Heart left ventricle (tissue), 16 donors: ENCODE measurements at regions not wholly inside any gene's neighbourhood (a gene's known extent, or its start where the extent isn't known, plus 50 kb on each side); places are given as distances from the start of the nearest gene placed in this dataset.

Experiments used
- ATAC-seq, 4 donors: fragments of 200-7000 bp; cut with Tn5 transposase; one replicate each; pipeline ENCODE4 v1.9.1; 2020 to 2022; ENCODE audit warnings: moderate library complexity in 4 of 4, mild to moderate bottlenecking in 3 of 4, moderate number of reproducible peaks in 1 of 4
- DNase-seq, 5 donors: peaks; one replicate each; pipeline ENCODE4 v3.0.0-alpha.2; 2020
- H3K27ac ChIP-seq, 12 donors: fragments of 200-600 bp; sonication (generic) in 4 of 12; one replicate each; pipeline versions ENCODE4 v1.5.0 to v1.8.0; 2016 to 2022; ENCODE audit warnings: mild to moderate bottlenecking in 2 of 12
- H3K27me3 ChIP-seq, 9 donors: fragments of 200-600 bp; sonication (generic) in 2 of 9; one replicate each; pipeline versions ENCODE4 v1.5.1 to v1.8.0; 2016 to 2022; ENCODE audit warnings: mild to moderate bottlenecking in 3 of 9
- H3K36me3 ChIP-seq, 9 donors: fragments of 200-600 bp; sonication (generic) in 2 of 9; one replicate each; pipeline versions ENCODE4 v1.5.0 to v1.8.0; 2018 to 2022; ENCODE audit warnings: mild to moderate bottlenecking in 2 of 9
- H3K4me1 ChIP-seq, 12 donors: fragments of 200-600 bp; sonication (generic) in 4 of 12; one replicate each; pipeline versions ENCODE4 v1.5.0 to v1.8.0; 2016 to 2022; ENCODE audit warnings: mild to moderate bottlenecking in 3 of 12
- H3K4me3 ChIP-seq, 12 donors: fragments of 200-600 bp; sonication (generic) in 4 of 12; one replicate each; pipeline versions ENCODE4 v1.5.0 to v1.8.0; 2017 to 2022; ENCODE audit warnings: mild to moderate bottlenecking in 9 of 12, moderate library complexity in 4 of 12
- H3K9me3 ChIP-seq, 12 donors: fragments of 200-600 bp; sonication (generic) in 4 of 12; one replicate each; pipeline versions ENCODE4 v1.5.0 to v1.8.0; 2016 to 2022; ENCODE audit warnings: mild to moderate bottlenecking in 1 of 12
- CTCF ChIP-seq, 12 donors: fragments of 200-600 bp; sonication (generic) in 4 of 12; IDR thresholded peaks; one replicate each; pipeline versions ENCODE4 v1.5.0 to v1.8.0; 2018 to 2022; ENCODE audit warnings: antibody characterized with exemption in 12 of 12, mild to moderate bottlenecking in 5 of 12
- POLR2A ChIP-seq, 2 donors: fragments of 450-650 bp; IDR thresholded peaks; one replicate each; pipeline ENCODE4 v1.6.1; 2017; ENCODE audit warnings: antibody characterized with exemption in 2 of 2, mild to moderate bottlenecking in 2 of 2, moderate library complexity in 2 of 2
- WGBS, 4 donors: extraction: QIAGEN DNeasy Blood & Tissue Kit in 2 of 4; methylation state at CpG; one replicate each; pipeline versions ENCODE4 v1.1.5 to v1.1.7; 2013 to 2018; 5-methylcytosine and 5-hydroxymethylcytosine counted together
- intact Hi-C, 10 donors: fragments of 100-400 bp; cut with DNase I; formaldehyde crosslinking; loops; one replicate each; pipeline versions ENCODE4 v1.11.1 to v1.14.2; 2022
- donor health status: ischemic (EF 13 %, LVEDD 7.1; RV severe dilation, severe dysfunction).
- donor health status: healthy with polysubstance abuse.
- donor health status: DM: no; HTN: yes; CAD: no.
- donor health status: DM: no; HTN: no; CAD: no.
- donor health status: ischemic (EF 25% LVEDD 6.9; RV normal size, moderate dysfunction).
- donor health status: ischemic (EF 25% LVEDD 5.7; RV mildly dilated, moderate dysfunction).
- donor health status: healthy.
- donor health status: DM: yes; HTN: yes; CAD: no.
- donor health status: ischemic (EF 35%, LVEDD 5.7; RV mildly dilated, moderate dysfunction).
- donor health status: nonischemic (EF 11% LVEDD 7.7; RV severe dilation, severe dysfunction).
- donor health status: DM: yes; HTN: yes; CAD: no.
- donor health status: PGD.
- donor health status: ischemic (EF 29% LVEDD 5.4; RV normal size, mild dysfunction).
- donor health status: nonischemic (EF 23%, LVEDD 6.1; RV moderate dilation, normal function).

GRCh38 chr10:33664070-33664469 lies 329.6 kb upstream of the NRP1 start:
- intact Hi-C loops, result loop anchor here in 2 of 10 donors (5.0 to 10.0 kb wide), 2 partner anchors 53 to 329 kb away; partner anchors contain the start of gene NRP1 (in 1 of the 2)
- TF ChIP-seq CTCF (IDR thresholded peaks at IDR 0.05) (no peak), POLR2A (IDR thresholded peaks at IDR 0.05) (no peak)
- no peak overlapping the region for H3K4me3 ChIP-seq
- peak overlapping the region in 1 of 12 donors; percentile 30 for H3K27ac ChIP-seq
- H3K4me1 ChIP-seq, result peaks cover 0 to 42% (median 17%) of the 10 kb centered on the region in 12 donors
- no peaks in the 10 kb centered on the region for H3K27me3 ChIP-seq
- H3K9me3 ChIP-seq, result peaks cover 0 to 15% (median 3%) of the 10 kb centered on the region in 12 donors
- 56 to 75% (median 67%) methylated on average over 3 of the region's 3 CpGs for WGBS, 4 donors
- ATAC-seq (peak in 3 of 4 donors; percentile 43 to 65 (median 48)), DNase-seq (no peak)
- no peaks in the 10 kb centered on the region for H3K36me3 ChIP-seq

DNA sequence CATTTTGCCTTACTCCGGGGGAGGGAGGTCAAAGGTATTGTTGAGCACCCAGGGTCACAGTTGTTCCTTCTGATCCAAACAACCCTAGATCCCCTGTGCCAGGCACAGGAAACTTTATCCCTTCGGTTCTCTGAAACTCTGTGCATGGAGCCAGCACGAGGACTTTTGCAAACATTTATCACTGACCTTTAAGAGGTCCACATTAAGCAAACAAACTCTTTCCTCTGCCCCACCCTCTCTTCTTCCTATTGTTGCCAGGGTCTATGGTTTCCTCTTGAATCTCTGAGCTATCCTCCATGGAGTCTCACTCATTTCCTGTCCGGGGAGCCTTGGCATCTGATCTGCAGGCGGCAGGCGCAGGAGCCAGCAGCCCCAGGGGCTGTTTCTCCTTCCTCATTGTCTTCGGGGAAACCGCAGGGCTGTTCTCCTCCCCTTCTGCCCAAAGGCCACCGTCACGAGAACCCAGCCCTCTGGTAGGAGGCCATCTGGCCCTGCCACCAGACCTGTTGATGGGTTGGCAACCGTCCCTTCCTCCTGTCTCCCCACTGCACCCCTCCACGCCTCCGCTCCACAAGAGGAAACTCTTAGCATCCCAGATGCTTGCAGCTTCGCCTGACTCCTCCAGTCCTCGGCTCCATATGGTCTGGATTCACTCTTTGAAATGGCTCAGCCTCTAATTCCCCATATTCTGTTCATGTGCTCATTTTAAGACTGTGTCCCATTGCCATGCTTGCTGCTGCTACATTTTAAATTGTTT lies 327.3 kb upstream of the NRP1 start:
- Histone ChIP-seq H3K4me3 (peak overlapping the region in 3 of 12 donors; percentile 1 to 15 (median 13)), H3K36me3 (no peaks in the 10 kb centered on the region), H3K9me3 (peaks cover 0 to 15% (median 3%) of the 10 kb centered on the region in 12 donors), H3K27me3 (no peaks in the 10 kb centered on the region), H3K4me1 (peaks cover 0 to 47% (median 20%) of the 10 kb centered on the region in 12 donors), H3K27ac (peak overlapping the region in 10 of 12 donors; percentile 7 to 86 (median 28))
- peak; percentile 69 to 88 (median 82) for DNase-seq
- TF ChIP-seq POLR2A (IDR thresholded peaks at IDR 0.05) (no peak), CTCF (IDR thresholded peaks at IDR 0.05) (no peak)
- intact Hi-C loops, result loop anchor here in 2 of 10 donors (5.0 to 10.0 kb wide), 2 partner anchors 56 to 327 kb away; partner anchors contain the start of gene NRP1 (in 1 of the 2)
- peak; percentile 52 to 90 (median 86) for ATAC-seq
- WGBS, 4 donors, result 38 to 47% (median 43%) methylated on average over 15 of the region's 15 CpGs

DNA sequence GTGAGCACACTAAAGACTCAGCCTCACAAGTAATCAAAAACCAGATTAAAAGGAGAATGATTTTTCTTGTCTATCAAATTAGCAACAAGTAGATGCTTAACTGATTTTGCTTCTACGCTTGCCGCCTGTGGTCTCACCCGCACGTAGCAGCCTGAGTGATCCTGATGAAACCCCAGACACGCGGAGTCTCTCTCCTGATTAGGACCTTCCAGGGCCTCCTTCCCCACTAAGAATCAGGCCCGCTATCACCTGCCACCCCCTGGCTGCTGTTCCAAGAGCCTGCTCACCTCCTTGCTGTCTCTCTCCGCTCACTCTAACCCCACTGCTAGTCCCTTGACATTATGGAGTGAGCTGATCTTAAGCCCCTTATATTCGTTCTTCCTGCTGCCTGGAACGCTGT lies 325.9 kb upstream of the NRP1 start:
- Histone ChIP-seq H3K36me3 (no peaks in the 10 kb centered on the region), H3K27me3 (no peaks in the 10 kb centered on the region), H3K4me1 (peaks cover 0 to 45% (median 20%) of the 10 kb centered on the region in 12 donors), H3K27ac (no peak overlapping the region), H3K4me3 (no peak overlapping the region), H3K9me3 (peaks cover 0 to 13% (median 3%) of the 10 kb centered on the region in 12 donors)
- no peak for TF ChIP-seq CTCF (IDR thresholded peaks at IDR 0.05)
- no peak for TF ChIP-seq POLR2A (IDR thresholded peaks at IDR 0.05)
- WGBS, 4 donors, result 90 to 93% (median 92%) methylated on average over 10 of the region's 10 CpGs
- intact Hi-C loops, result loop anchor here in 2 of 10 donors (5.0 to 10.0 kb wide), 2 partner anchors 57 to 326 kb away; partner anchors contain the start of gene NRP1 (in 1 of the 2)
- DNase-seq, result no peak
- no peak for ATAC-seq

GRCh38 chr10:33657913-33658312 lies 323.4 kb upstream of the NRP1 start:
- intact Hi-C loops, result loop anchor here in 2 of 10 donors (5.0 kb wide), 2 partner anchors 321 to 326 kb away; partner anchors contain the start of gene NRP1 (in 1 of the 2)

More at GRCh38 chr10:33657913-33658312, 323.4 kb upstream of the NRP1 start:
- DNase-seq, result no peak
- Histone ChIP-seq H3K27me3 (no peaks in the 10 kb centered on the region), H3K27ac (no peak overlapping the region), H3K9me3 (peaks cover 0 to 8% (median 0%) of the 10 kb centered on the region in 12 donors), H3K4me1 (peaks cover 0 to 45% (median 14%) of the 10 kb centered on the region in 12 donors), H3K4me3 (no peak overlapping the region), H3K36me3 (no peaks in the 10 kb centered on the region)
- 96 to 98% (median 97%) methylated on average over 3 of the region's 3 CpGs for WGBS, 4 donors
- no peak for ATAC-seq
- TF ChIP-seq POLR2A (IDR thresholded peaks at IDR 0.05) (no peak), CTCF (IDR thresholded peaks at IDR 0.05) (no peak)
